Neural progenitor cell (in vitro differentiated cells): ENCODE measurements at regions not wholly inside any gene's neighbourhood (a gene's known extent, or its start where the extent isn't known, plus 50 kb on each side); places are given as distances from the start of the nearest gene placed in this dataset.

Experiments
- DNase-seq: peaks from one replicate; pipeline ENCODE4 v3.0.0-alpha.2; 2016; ENCODE audit warnings: low spot score
- H2AFZ ChIP-seq: fragments of 200-600 bp; sonication (generic); replicated peaks from 2 replicates; pipeline ENCODE4 v1.6.1; 2016; ENCODE audit warnings: antibody characterized with exemption
- H3F3A ChIP-seq: fragments of 200-600 bp; sonication (generic); 2 replicates; pipeline ENCODE4 v1.6.1; 2016; ENCODE audit warnings: antibody characterized with exemption, low read depth
- H3K27ac ChIP-seq: fragments of 200-600 bp; sonication (generic); 2 replicates; pipeline ENCODE4 v1.5.1; 2016; ENCODE audit warnings: mild to moderate bottlenecking
- H3K27me3 ChIP-seq: fragments of 200-600 bp; sonication (generic); 2 replicates; pipeline ENCODE4 v1.6.1; 2016; ENCODE audit warnings: mild to moderate bottlenecking, moderate library complexity
- H3K36me3 ChIP-seq: fragments of 200-600 bp; sonication (generic); 2 replicates; pipeline ENCODE4 v1.5.1; 2016
- H3K4me1 ChIP-seq: fragments of 200-600 bp; sonication (generic); 2 replicates; pipeline ENCODE4 v1.6.1; 2016; ENCODE audit warnings: mixed run types
- H3K4me2 ChIP-seq: fragments of 200-600 bp; sonication (generic); 2 replicates; pipeline ENCODE4 v1.6.1; 2016
- H3K4me3 ChIP-seq: fragments of 200-600 bp; sonication (generic); 2 replicates; pipeline ENCODE4 v1.5.1; 2016
- H3K79me2 ChIP-seq: fragments of 200-600 bp; sonication (generic); 2 replicates; pipeline ENCODE4 v1.6.1; 2016; ENCODE audit warnings: low read depth
- H3K9ac ChIP-seq: fragments of 200-600 bp; sonication (generic); 2 replicates; pipeline ENCODE4 v1.6.1; 2016
- H3K9me3 ChIP-seq: fragments of 200-600 bp; sonication (generic); 2 replicates; pipeline ENCODE4 v1.5.1; 2016; ENCODE audit warnings: low read depth
- H4K20me1 ChIP-seq: fragments of 200-600 bp; sonication (generic); 2 replicates; pipeline ENCODE4 v1.6.1; 2016; ENCODE audit warnings: low read depth
- H3K27ac Mint-ChIP-seq: 3 replicates; pipeline ENCODE4 v1.8.0; 2021; ENCODE audit warnings: mixed read lengths
- H3K27me3 Mint-ChIP-seq: 2 replicates; pipeline ENCODE4 v1.8.0; 2022; ENCODE audit warnings: low read depth, mild to moderate bottlenecking, inconsistent platforms, moderate library complexity, mixed read lengths; ENCODE audit not compliant: insufficient read depth
- H3K36me3 Mint-ChIP-seq: 3 replicates; pipeline ENCODE4 v1.8.0; 2021; ENCODE audit warnings: mixed read lengths
- H3K4me1 Mint-ChIP-seq: 3 replicates; pipeline ENCODE4 v1.8.0; 2021; ENCODE audit warnings: mixed read lengths
- H3K4me3 Mint-ChIP-seq: 3 replicates; pipeline ENCODE4 v1.8.0; 2021; ENCODE audit warnings: mild to moderate bottlenecking, moderate library complexity, mixed read lengths
- H3K9me3 Mint-ChIP-seq: 3 replicates; pipeline ENCODE4 v1.8.0; 2020; ENCODE audit warnings: mixed read lengths
- EZH2 ChIP-seq: fragments of 200-600 bp; sonication (generic); IDR thresholded peaks from 2 replicates; pipeline ENCODE4 v1.6.1; 2017; ENCODE audit warnings: antibody characterized with exemption, mild to moderate bottlenecking, moderate library complexity
- EZH2phosphoT487 ChIP-seq: fragments of 200-600 bp; sonication (generic); IDR thresholded peaks from 2 replicates; pipeline ENCODE4 v1.6.1; 2017; ENCODE audit warnings: antibody characterized with exemption
- TF ChIP-seq, protein P1 (sequence below): fragments of 200-600 bp; sonication (generic); IDR thresholded peaks from 2 replicates; pipeline ENCODE4 v1.5.1; 2017; ENCODE audit warnings: antibody characterized with exemption, mild to moderate bottlenecking

DNA sequence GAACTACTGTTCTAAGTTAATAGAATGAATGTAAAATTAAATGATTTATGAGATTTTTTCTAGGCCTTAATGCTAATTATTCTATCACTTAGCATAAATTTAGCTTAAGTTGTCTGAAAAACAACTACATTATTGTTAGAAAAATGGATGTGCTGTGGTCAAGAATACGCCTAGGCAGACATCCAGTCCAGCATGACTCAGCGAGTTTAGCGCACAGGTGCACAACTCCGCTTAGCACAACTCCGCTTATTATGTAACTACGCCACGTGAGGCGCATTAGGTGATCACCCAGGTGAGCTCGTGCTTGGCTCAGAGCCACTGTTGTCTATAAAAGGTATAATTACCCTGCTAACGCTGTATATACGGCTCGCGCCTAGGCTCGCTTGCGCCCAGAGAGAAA, 1043.6 kb upstream of the ADGRL4 start:
- Histone ChIP-seq H2AFZ (no peak overlapping the region), H3K9me3 (no peaks in the 10 kb centered on the region), H3K79me2 (no peaks in the 10 kb centered on the region), H3K27me3 (no peaks in the 10 kb centered on the region), H3K27ac (no peak overlapping the region), H3K4me1 (no peaks in the 10 kb centered on the region), H3K9ac (no peak overlapping the region), H3K36me3 (no peaks in the 10 kb centered on the region), H3F3A (no peaks in the 10 kb centered on the region), H3K4me2 (no peak overlapping the region), H4K20me1 (no peaks in the 10 kb centered on the region), H3K4me3 (no peak overlapping the region)
- H3K27me3 Mint-ChIP-seq = peaks cover 2% of the 10 kb centered on the region
- H3K4me1 Mint-ChIP-seq = no peaks in the 10 kb centered on the region
- DNase-seq = no peak
- H3K27ac Mint-ChIP-seq = peak overlapping the region; percentile 21
- TF ChIP-seq EZH2 (no peak), EZH2phosphoT487 (no peak)
- TF ChIP-seq, protein P1, sequence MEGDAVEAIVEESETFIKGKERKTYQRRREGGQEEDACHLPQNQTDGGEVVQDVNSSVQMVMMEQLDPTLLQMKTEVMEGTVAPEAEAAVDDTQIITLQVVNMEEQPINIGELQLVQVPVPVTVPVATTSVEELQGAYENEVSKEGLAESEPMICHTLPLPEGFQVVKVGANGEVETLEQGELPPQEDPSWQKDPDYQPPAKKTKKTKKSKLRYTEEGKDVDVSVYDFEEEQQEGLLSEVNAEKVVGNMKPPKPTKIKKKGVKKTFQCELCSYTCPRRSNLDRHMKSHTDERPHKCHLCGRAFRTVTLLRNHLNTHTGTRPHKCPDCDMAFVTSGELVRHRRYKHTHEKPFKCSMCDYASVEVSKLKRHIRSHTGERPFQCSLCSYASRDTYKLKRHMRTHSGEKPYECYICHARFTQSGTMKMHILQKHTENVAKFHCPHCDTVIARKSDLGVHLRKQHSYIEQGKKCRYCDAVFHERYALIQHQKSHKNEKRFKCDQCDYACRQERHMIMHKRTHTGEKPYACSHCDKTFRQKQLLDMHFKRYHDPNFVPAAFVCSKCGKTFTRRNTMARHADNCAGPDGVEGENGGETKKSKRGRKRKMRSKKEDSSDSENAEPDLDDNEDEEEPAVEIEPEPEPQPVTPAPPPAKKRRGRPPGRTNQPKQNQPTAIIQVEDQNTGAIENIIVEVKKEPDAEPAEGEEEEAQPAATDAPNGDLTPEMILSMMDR = no peak
- H3K9me3 Mint-ChIP-seq = peaks cover 10% of the 10 kb centered on the region
- H3K4me3 Mint-ChIP-seq = no peak overlapping the region
- no peaks in the 10 kb centered on the region for H3K36me3 Mint-ChIP-seq

DNA sequence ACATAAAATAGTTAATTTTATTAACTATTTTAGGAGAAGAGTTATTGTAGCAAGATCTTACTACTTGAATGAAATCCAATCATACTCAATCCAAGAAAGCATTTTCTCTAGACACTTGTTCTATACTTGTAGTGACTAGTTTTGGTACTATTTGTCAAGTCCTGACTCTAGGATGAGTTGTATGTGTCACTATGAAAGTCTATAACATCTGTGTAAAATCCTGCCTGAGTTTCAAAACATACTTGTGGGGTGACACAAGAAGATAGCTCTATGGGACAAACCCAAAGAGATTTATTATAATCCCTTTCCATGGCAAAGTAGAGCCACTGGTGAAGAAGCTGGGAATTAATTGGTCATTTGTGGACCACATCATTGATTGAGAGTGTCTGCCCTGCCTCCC, 1042.2 kb upstream of the ADGRL4 start:
- no peak overlapping the region for H3K4me2 ChIP-seq
- H2AFZ ChIP-seq = no peak overlapping the region
- no peak for DNase-seq
- H3K4me1 ChIP-seq = no peaks in the 10 kb centered on the region
- no peaks in the 10 kb centered on the region for H3K9me3 ChIP-seq
- H3K36me3 ChIP-seq = no peaks in the 10 kb centered on the region
- no peak overlapping the region for H3K27ac Mint-ChIP-seq
- H3K4me3 ChIP-seq = no peak overlapping the region
- no peak overlapping the region for H3K4me3 Mint-ChIP-seq
- H4K20me1 ChIP-seq = no peaks in the 10 kb centered on the region
- no peaks in the 10 kb centered on the region for H3K79me2 ChIP-seq
- peaks cover 2% of the 10 kb centered on the region for H3K27me3 Mint-ChIP-seq
- no peak overlapping the region for H3K27ac ChIP-seq
- no peaks in the 10 kb centered on the region for H3K36me3 Mint-ChIP-seq
- no peak overlapping the region for H3K9ac ChIP-seq
- TF ChIP-seq, protein P1 = no peak
- TF ChIP-seq EZH2 (no peak), EZH2phosphoT487 (no peak)
- no peaks in the 10 kb centered on the region for H3K27me3 ChIP-seq
- peaks cover 8% of the 10 kb centered on the region for H3K9me3 Mint-ChIP-seq
- H3F3A ChIP-seq = no peaks in the 10 kb centered on the region
- H3K4me1 Mint-ChIP-seq = no peaks in the 10 kb centered on the region

DNA sequence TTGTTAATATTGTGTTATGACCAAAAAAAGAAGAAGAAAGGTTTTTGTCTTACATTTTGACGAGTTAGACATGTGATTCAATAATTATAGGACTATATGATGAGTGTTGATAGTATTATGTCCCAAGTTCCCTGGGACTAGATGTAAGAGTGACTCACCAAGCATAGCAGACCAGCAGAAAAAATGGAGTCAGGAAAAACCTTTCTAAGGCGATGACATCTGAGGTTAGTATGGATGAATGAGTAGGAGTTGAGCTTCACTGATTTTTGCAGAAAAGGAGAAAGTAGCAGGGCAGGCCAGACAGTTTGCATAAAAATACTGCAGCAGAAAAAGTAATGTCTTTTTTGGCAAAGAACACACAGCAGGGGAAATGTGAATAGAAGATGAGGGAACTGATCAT, 1041.3 kb upstream of the ADGRL4 start:
- H3K27me3 ChIP-seq = no peaks in the 10 kb centered on the region
- TF ChIP-seq EZH2 = no peak
- TF ChIP-seq, protein P1 = no peak
- no peak for TF ChIP-seq EZH2phosphoT487
- no peaks in the 10 kb centered on the region for H3F3A ChIP-seq
- Mint-ChIP-seq H3K4me3 (no peak overlapping the region), H3K27ac (no peak overlapping the region), H3K4me1 (no peaks in the 10 kb centered on the region), H3K9me3 (peaks cover 8% of the 10 kb centered on the region), H3K27me3 (peaks cover 2% of the 10 kb centered on the region), H3K36me3 (no peaks in the 10 kb centered on the region)
- no peaks in the 10 kb centered on the region for H3K79me2 ChIP-seq
- H3K36me3 ChIP-seq = no peaks in the 10 kb centered on the region
- H3K4me1 ChIP-seq = no peaks in the 10 kb centered on the region
- H3K9ac ChIP-seq = no peak overlapping the region
- H3K27ac ChIP-seq = no peak overlapping the region
- H3K4me2 ChIP-seq = no peak overlapping the region
- H4K20me1 ChIP-seq = no peaks in the 10 kb centered on the region
- DNase-seq = no peak
- H2AFZ ChIP-seq = no peak overlapping the region
- no peak overlapping the region for H3K4me3 ChIP-seq
- H3K9me3 ChIP-seq = no peaks in the 10 kb centered on the region
